Small intestine (tissue), 7 donors: ENCODE measurements at regions not wholly inside any gene's neighbourhood (a gene's known extent, or its start where the extent isn't known, plus 50 kb on each side); places are given as distances from the start of the nearest gene placed in this dataset.

ENCODE experiments used
- DNase-seq, 2 donors: peaks; one replicate each; pipeline versions ENCODE4 v3.0.0 to v3.0.0-alpha.2; 2013
- FAIRE-seq: peaks from 2 replicates; lab custom pipeline; 2012; peaks lifted over from hg19 to GRCh38; lab: Jason Lieb, UNC
- H3K27ac ChIP-seq, 3 donors: one replicate each; pipeline ENCODE4 v1.5.1; 2013; ENCODE audit warnings: low read length in 2 of 3, mild to moderate bottlenecking in 2 of 3, control low read depth in 1 of 3, inconsistent platforms in 1 of 3, low read depth in 1 of 3, moderate library complexity in 1 of 3
- H3K27me3 ChIP-seq, 3 donors: one replicate each; pipeline ENCODE4 v1.6.1; 2013; ENCODE audit warnings: low read length in 3 of 3, inconsistent platforms in 1 of 3; ENCODE audit not compliant: control insufficient read depth in 3 of 3, insufficient read depth in 3 of 3
- H3K36me3 ChIP-seq, 3 donors: one replicate each; pipeline ENCODE4 v1.6.1; 2013; ENCODE audit warnings: low read length in 3 of 3, inconsistent platforms in 1 of 3, low read depth in 1 of 3, mild to moderate bottlenecking in 1 of 3, moderate library complexity in 1 of 3; ENCODE audit not compliant: control insufficient read depth in 3 of 3, insufficient read depth in 2 of 3
- H3K4me1 ChIP-seq, 3 donors: one replicate each; pipeline ENCODE4 v1.6.1; 2013; ENCODE audit warnings: low read length in 2 of 3, inconsistent platforms in 1 of 3, low read depth in 1 of 3, mild to moderate bottlenecking in 1 of 3, moderate library complexity in 1 of 3; ENCODE audit not compliant: control insufficient read depth in 3 of 3, insufficient read depth in 2 of 3
- H3K4me3 ChIP-seq, 3 donors: one replicate each; pipeline ENCODE4 v1.5.1; 2013; ENCODE audit warnings: low read length in 3 of 3, control low read depth in 1 of 3, inconsistent platforms in 1 of 3, low read depth in 1 of 3, mild to moderate bottlenecking in 1 of 3, moderate library complexity in 1 of 3
- H3K9me3 ChIP-seq, 2 donors: one replicate each; pipeline ENCODE4 v1.6.1; 2013; ENCODE audit warnings: low read depth in 1 of 2, low read length in 1 of 2; ENCODE audit not compliant: control insufficient read depth in 2 of 2, insufficient read depth in 1 of 2
- WGBS, 3 donors: extraction: QIAGEN DNeasy Blood & Tissue Kit; methylation state at CpG; one replicate each; pipeline ENCODE4 v1.1.7; 2013; 5-methylcytosine and 5-hydroxymethylcytosine counted together
- donor health status: healthy with polysubstance abuse.
- donor health status: control.
- donor health status: control.
- donor health status: Bipolar disorder and iron deficiency.
- donor health status: healthy.

- no peak for FAIRE-seq
Observed at GRCh38 chr7:12090757-12091221, 120.3 kb upstream of the TMEM106B start.

GRCh38 chr7:12091231-12091630, 119.9 kb upstream of the TMEM106B start:
- Histone ChIP-seq H3K36me3 (no peaks in the 10 kb centered on the region), H3K9me3 (peaks cover 0 to 3% of the 10 kb centered on the region in 2 donors), H3K4me3 (no peak overlapping the region), H3K4me1 (no peaks in the 10 kb centered on the region), H3K27me3 (no peaks in the 10 kb centered on the region), H3K27ac (no peak overlapping the region)
- DNase-seq: peak in 1 of 2 donors; percentile 43
- WGBS, 3 donors: 42 to 71% (median 46%) methylated on average over 4 of the region's 4 CpGs
- no peak for FAIRE-seq

More at GRCh38 chr7:12090757-12091221, 120.3 kb upstream of the TMEM106B start:
- Histone ChIP-seq H3K36me3 (no peaks in the 10 kb centered on the region), H3K9me3 (peaks cover 0 to 3% of the 10 kb centered on the region in 2 donors), H3K27ac (no peak overlapping the region), H3K27me3 (no peaks in the 10 kb centered on the region), H3K4me3 (no peak overlapping the region), H3K4me1 (peaks cover 0 to 2% (median 0%) of the 10 kb centered on the region in 3 donors)
- WGBS, 3 donors: 64 to 80% (median 69%) methylated on average over 5 of the region's 5 CpGs
- DNase-seq: peak in 1 of 2 donors; percentile 71

DNA sequence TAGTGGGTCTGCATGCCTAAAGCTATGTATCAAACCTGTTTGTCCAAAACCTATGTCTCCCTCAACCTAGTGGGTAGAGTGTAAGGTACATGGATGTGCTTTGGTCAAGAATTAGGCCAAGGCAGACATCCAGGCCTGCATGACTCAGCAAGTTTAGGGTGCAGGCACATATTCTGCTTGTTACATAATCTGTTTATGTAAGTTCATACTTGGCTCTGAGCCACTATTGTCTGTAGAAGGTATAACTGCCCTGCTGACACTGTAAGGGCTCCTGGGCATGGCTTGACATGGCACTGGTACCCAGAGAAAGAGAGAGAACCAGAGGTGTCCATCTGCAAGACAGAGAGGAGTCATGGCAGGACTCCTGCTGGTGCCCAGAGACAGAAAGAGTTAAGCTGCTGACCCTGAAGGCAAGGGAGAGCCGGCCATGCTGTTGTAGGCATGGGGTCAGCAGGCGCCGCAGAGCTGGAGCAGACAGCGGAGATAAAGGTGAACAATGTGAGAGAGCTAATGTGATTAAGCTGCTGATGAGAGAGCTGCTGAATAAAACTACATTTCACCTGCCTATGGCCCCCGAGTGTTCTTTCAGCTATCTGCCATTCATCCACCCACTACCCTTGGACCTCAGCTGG, 118.5 kb upstream of the TMEM106B start:
- no peaks in the 10 kb centered on the region for H3K27me3 ChIP-seq
- no peak for FAIRE-seq
- DNase-seq: no peak
- H3K9me3 ChIP-seq: no peaks in the 10 kb centered on the region
- H3K27ac ChIP-seq: no peak overlapping the region
- H3K4me1 ChIP-seq: no peaks in the 10 kb centered on the region
- no peak overlapping the region for H3K4me3 ChIP-seq
- WGBS, 3 donors: 93 to 95% (median 94%) methylated on average over 5 of the region's 5 CpGs
- no peaks in the 10 kb centered on the region for H3K36me3 ChIP-seq

DNA sequence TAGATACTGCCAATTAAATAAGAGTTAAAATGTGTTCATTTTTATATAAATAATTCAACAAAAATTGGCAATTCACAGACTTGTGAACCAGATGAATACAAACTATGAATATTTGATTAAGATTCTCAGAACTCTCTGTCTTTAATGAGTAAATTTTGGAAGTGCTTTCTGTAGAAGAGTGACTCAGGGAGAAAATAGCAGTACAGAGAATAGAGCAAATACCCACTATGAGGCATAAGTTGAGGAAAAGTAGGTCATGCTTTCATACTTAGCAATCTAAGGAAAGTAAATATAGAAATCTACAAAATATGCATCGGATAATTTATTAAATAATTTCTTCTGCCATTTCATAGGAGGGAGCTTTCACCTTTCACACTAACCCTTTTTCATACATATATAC, 117.7 kb upstream of the TMEM106B start:
- Histone ChIP-seq H3K27me3 (no peaks in the 10 kb centered on the region), H3K9me3 (no peaks in the 10 kb centered on the region), H3K4me3 (no peak overlapping the region), H3K4me1 (no peaks in the 10 kb centered on the region), H3K27ac (no peak overlapping the region), H3K36me3 (no peaks in the 10 kb centered on the region)
- 96 to 100% (median 100%) methylated on average over 1 of the region's 1 CpG for WGBS, 3 donors
- FAIRE-seq (no peak), DNase-seq (no peak)

DNA sequence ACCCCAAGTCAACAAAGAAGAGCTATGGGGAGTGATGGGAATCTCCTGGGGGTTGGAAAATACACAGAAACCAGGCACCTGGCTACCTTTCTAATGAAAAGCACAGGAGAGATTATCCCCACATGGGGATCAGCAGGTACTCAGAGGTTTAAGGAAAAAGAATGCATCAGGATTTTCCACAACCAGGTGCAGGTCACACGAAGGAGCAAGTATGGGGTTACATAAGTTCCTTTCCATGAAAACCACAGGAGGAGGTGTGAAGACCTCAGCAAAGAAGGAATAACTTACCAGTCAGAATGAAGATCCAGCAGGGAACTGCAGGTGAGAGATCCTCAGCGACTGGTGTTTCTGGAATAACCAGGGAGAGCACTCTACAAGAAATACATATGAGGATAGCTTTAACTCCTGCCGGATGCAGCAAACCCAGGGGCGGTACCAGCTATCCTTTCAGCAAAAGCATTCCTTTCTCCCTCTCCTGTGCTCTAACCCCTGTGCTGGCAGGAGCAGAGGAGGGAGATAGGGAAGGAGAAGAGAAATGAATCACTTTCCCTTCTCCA, 116.7 kb upstream of the TMEM106B start:
- DNase-seq (no peak), FAIRE-seq (no peak)
- 61 to 82% (median 72%) methylated on average over 4 of the region's 4 CpGs for WGBS, 3 donors
- Histone ChIP-seq H3K27me3 (no peaks in the 10 kb centered on the region), H3K4me1 (no peaks in the 10 kb centered on the region), H3K4me3 (no peak overlapping the region), H3K36me3 (no peaks in the 10 kb centered on the region), H3K9me3 (no peaks in the 10 kb centered on the region), H3K27ac (no peak overlapping the region)

DNA sequence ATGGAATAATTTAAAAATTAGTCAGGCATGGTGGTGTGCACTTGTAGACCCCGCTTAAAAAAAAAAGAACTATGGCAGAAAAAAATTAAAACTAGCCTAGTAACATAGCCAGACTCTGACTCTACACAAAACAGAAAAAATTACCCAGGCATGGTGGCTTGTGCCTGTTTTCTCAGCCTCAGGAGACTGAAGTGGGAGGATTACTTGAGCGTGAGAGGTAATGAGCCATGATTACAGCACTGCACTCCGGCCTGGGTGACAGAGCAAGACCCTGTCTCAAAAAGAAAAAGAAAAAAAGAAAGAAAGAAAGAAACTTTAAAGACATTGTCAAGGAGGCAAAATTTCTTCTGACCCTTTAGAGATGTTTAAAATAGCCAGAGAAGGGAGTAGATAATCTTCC, 109.0 kb upstream of the TMEM106B start:
- H3K27me3 ChIP-seq: no peaks in the 10 kb centered on the region
- H3K9me3 ChIP-seq: no peaks in the 10 kb centered on the region
- DNase-seq: no peak
- H3K4me3 ChIP-seq: no peak overlapping the region
- no peak overlapping the region for H3K27ac ChIP-seq
- no peak for FAIRE-seq
- H3K4me1 ChIP-seq: no peaks in the 10 kb centered on the region
- 71 to 74% (median 73%) methylated on average over 3 of the region's 3 CpGs for WGBS, 3 donors
- no peaks in the 10 kb centered on the region for H3K36me3 ChIP-seq

DNA sequence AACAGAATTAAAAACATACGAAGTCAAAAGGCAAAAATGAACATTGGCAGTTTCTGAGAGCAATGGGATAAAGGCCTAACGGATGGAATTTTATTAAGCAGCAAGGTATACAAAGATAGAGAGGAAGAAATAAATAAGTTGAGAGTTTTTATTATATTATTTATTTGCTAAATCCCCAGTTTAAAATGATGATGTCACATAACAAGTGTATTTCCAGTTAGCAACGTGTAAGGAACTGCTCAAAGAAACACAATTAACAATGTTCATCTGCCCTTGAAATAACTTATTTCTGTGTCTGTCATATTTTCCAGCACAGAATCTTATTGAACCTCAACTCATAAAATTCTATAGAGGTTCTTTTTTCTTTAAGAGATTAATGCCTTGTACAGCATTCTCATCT, 108.6 kb upstream of the TMEM106B start:
- Histone ChIP-seq H3K9me3 (no peaks in the 10 kb centered on the region), H3K4me3 (no peak overlapping the region), H3K4me1 (no peaks in the 10 kb centered on the region), H3K36me3 (no peaks in the 10 kb centered on the region), H3K27ac (no peak overlapping the region), H3K27me3 (no peaks in the 10 kb centered on the region)
- FAIRE-seq (no peak), DNase-seq (no peak)
- WGBS, 3 donors: 69 to 87% (median 78%) methylated on average over 3 of the region's 3 CpGs

DNA sequence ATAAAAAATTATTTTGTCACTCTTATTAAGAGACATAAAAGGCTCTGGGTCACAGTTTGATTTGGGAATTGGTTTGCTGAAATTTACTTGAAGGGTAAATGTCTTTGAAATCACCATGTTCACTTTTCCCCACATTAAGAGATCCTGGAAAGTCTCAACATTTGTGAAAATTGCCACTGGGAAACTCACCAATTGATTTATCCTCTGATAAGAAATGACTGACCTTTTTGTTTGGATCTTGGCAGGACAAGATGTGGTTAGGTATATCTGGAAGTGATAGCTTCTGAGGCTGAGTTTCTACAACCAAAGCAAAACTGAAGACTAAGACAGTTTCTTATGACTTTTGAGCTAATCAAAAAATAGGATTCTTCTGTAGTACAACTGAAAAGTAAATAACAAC, 107.1 kb upstream of the TMEM106B start:
- H3K27ac ChIP-seq: no peak overlapping the region
- no peaks in the 10 kb centered on the region for H3K27me3 ChIP-seq
- no peaks in the 10 kb centered on the region for H3K9me3 ChIP-seq
- no peak overlapping the region for H3K4me3 ChIP-seq
- no peak for FAIRE-seq
- H3K4me1 ChIP-seq: no peaks in the 10 kb centered on the region
- H3K36me3 ChIP-seq: no peaks in the 10 kb centered on the region
- no peak for DNase-seq
